KBM-7 (cell line): ENCODE measurements at regions not wholly inside any gene's neighbourhood (a gene's known extent, or its start where the extent isn't known, plus 50 kb on each side); places are given as distances from the start of the nearest gene placed in this dataset.
"Not testable (repeated sequence)": the region's sequence is repeated elsewhere in the genome, so short reads cannot be mapped to it uniquely, and the experiment has no call there.

Experiments used
- DNase-seq: peaks from one replicate; pipeline ENCODE4 v3.0.0-alpha.2; 2015
- in situ Hi-C: fragments of 300-500 bp; cut with MboI; formaldehyde crosslinking; loops from 2 replicates; pipeline ENCODE4 v1.14.3; 2020; ENCODE audit warnings: low sequenced_read_pairs, low pct_unique_long_range_greater_than_20kb, mixed read lengths

- in situ Hi-C loops = no loop called here
- DNase-seq = no peak
Measured at GRCh38 chr20:16848526-16848925, 100.4 kb downstream of the OTOR start.

- DNase-seq = no peak
- in situ Hi-C loops = no loop called here
Measured at GRCh38 chr20:16860914-16861313, 112.8 kb downstream of the OTOR start.

DNA sequence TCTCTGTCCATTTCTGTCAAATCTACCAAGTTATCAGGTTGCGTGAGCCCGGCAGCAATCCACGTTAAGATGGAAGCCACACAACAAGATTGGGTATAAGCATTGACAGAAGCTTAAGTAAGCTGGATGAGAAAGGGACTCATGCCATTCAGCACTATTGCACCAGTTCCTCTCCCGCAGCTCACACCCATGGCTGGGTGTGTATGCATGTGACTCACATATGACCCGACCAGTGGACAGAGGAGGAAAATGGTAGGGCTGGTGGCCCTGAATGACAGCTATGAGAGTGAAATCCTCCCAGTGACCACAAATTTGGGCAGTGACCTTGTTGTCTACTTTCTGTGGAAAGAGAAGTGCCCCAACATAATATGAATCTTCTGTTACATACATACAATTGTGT, 113.5 kb downstream of the OTOR start:
- in situ Hi-C loops = no loop called here
- DNase-seq = no peak

- no peak for DNase-seq
- in situ Hi-C loops = no loop called here
Measured at GRCh38 chr20:16863303-16863702, 115.1 kb downstream of the OTOR start.

DNA sequence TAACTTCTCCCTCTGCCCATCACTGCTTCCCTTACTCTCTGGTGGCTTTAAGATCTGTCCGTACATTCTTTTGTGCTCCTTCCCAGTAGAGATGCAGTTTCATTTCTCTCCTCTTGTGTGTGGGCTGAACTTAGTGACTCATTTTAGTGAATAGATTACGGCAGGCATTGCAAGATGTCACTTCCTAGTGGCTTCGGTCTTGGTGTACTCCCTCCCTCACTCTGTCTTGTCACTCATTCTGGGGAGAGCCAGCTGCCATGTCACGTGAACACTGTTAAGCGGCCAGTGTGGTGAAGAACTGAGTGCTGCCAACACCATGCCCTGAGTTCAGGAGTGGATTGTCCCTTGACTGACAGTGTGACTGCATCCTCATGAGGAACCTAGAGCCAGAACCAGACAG, 115.9 kb downstream of the OTOR start:
- peak; percentile 2 for DNase-seq

GRCh38 chr20:16864963-16865362, 116.8 kb downstream of the OTOR start:
- no peak for DNase-seq
- in situ Hi-C loops = no loop called here

More for the DNA sequence above, 115.9 kb downstream of the OTOR start:
- in situ Hi-C loops = no loop called here

GRCh38 chr20:16865406-16865805, 117.2 kb downstream of the OTOR start:
- in situ Hi-C loops = no loop called here
- no peak for DNase-seq

GRCh38 chr20:16873124-16873523, 125.0 kb downstream of the OTOR start:
- DNase-seq, in situ Hi-C loops: not testable (repeated sequence)

DNA sequence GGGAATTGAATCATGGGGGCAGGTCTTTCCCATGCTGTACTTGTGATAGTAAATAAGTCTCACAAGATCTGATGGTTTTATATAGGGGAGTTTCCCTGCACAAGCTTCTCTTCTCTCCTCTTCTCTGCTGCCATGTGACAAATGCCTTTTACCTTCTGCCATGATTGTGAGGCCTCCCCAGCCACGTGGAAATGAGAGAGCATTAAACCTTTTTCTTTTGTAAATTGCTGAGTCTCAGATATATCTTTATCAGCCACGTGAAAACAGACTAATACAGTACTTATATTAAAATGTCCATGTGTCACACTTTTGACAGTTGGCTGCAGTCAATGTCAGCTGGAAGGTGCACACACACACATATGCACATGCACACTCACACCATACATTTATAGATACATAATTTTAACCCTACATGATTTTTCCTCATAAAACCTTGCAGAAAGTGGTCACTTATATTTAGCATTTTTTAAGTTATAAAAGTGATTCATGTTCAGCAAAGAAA, 128.9 kb downstream of the OTOR start:
- in situ Hi-C loops = no loop called here
- no peak for DNase-seq

DNA sequence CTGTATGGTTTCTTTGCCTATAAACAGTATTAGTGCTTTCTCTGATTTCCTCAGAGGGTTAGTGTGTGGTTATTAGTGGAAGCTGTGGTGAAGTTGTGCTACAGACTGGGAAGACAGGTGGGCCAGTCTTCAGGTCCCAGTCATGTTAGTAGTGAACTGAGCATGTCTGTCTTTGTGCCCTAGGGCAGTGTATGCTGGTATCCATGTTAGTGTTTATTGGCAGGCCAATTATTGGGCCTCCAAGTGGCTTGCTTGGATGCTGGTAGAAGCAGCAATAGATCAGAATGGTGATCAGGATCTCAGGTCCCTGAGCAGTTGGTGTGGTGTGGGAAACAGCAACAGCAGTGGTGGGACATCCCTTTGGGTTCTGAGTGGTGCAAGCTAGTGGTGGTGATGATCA, 137.6 kb downstream of the OTOR start:
- no peak for DNase-seq
- in situ Hi-C loops = no loop called here

- in situ Hi-C loops = no loop called here
- no peak for DNase-seq
Measured at GRCh38 chr20:16898433-16898832, 150.3 kb downstream of the OTOR start.

GRCh38 chr20:16902662-16903061, 154.5 kb downstream of the OTOR start:
- in situ Hi-C loops = no loop called here

DNA sequence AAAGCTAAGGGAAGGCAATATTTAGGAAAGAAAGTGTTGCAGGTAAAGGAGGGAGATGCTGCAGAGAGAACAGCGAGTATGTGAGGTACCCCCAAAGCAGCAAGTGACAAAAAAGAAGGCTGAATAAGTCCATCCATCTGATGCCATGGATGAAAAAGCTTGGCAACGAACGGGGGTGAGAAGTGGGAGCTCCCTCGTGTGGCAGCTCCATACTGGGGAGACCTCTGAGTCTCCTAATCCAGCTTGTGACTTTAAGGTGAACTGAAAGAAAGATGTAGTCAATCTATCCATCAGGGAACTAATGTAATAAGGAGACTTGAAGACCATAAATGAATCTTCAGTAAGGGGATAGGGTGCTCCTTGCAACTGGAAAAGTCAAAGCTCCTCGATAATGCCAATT, 156.6 kb downstream of the OTOR start:
- DNase-seq = no peak

More at GRCh38 chr20:16902662-16903061, 154.5 kb downstream of the OTOR start:
- DNase-seq = no peak

DNA sequence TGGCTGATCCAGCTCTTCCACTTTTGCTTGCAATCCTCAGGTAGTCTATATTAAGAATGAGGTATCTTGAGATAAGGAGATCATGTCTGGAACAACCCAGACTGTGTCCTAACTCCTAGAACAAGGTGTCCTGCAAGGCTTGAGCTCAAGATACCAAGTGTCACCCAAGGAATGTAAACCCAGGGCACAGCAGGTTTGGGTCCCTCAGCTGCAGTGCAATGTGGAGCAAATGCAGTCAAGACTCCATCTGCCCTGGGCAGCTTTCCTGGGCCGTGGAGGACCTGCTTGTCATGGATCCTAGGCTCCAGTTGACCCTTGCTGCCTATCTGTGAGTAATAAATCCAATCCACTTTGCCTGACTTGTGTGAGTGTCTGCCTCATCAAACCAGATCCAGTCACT, 166.1 kb downstream of the OTOR start:
- in situ Hi-C loops = no loop called here
- DNase-seq = no peak

More for the DNA sequence above, 156.6 kb downstream of the OTOR start:
- in situ Hi-C loops = no loop called here

DNA sequence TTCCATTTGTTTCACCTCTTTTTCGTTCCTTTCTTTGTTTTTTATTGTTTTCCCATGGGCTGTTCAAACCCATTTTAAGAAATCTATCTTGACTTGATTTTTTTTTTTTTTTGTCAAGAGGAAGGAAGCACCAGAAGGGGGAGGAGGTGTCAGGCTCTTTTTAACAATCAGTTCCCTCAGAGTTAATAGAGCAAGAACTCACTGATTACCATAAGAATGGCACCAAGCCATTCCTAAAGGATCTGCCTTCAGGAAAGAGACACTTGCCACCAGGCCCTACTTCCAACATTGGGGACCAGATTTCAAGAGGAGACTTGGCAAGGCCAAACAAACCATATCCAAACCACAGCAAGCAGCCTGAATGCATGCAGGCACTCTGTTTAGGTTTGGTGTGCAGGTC, 168.0 kb downstream of the OTOR start:
- in situ Hi-C loops = no loop called here
- DNase-seq = no peak

GRCh38 chr20:16917636-16918035, 169.5 kb downstream of the OTOR start:
- no peak for DNase-seq
- in situ Hi-C loops = no loop called here

DNA sequence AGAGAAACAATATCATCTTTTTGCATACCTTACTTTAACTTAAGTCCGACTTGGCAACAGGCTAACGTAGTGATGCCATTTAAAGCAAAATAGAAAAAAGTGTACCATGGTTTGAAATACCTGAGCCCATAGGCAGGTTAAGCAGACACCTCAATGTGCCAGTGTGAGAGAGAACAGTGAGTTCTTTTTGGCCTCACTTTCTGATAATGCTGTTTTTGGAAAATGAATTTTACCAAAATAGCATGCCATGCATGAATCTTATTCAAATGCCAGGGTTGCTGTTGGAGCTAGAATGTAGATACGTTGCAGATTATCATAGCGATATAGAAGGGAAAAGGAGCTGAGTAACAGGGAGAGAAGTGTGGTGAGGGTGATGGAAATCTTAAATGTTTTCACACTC, 170.2 kb downstream of the OTOR start:
- in situ Hi-C loops = no loop called here

GRCh38 chr20:16919841-16920240, 171.7 kb downstream of the OTOR start:
- DNase-seq = no peak
- in situ Hi-C loops = no loop called here

More for the DNA sequence above, 170.2 kb downstream of the OTOR start:
- no peak for DNase-seq

DNA sequence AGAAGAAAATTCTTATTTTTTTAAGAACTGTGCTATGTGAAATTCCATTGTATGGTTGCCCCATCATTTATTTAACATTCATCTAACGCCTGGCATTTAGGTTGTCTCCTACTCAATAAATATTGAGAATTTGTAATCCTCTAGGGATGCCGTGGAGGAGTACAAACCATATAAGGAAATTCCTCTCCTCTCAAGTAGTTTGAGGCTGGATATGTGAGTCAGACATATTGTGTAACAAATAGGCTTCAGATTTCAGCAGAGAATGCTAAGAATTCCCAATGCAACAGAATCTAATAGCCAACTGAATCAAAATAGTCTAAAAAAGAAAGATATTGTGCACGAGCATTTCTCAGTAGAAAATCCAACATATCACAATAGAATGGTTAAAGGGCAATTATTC, 174.7 kb downstream of the OTOR start:
- in situ Hi-C loops = no loop called here
- no peak for DNase-seq

GRCh38 chr20:16926626-16927430, 178.7 kb downstream of the OTOR start:
- DNase-seq = no peak
- in situ Hi-C loops = no loop called here

DNA sequence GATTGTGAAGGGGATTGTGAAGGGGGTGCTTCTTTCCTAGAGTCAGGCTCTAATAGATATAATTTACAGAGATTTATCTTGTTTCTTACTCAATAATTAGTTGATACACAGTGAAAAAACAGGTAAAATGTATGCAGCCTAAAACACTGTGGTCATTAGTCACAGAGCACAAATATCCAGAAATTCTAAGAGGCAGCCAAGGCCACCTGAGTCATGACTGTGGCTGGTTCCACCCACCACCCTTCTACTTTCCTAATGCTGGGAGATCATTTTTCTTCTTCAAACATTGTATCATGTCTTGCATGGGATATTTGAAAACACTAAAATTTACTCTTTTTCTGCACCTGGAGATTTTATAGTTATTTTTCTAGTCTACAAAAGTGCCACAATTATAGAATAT, 181.6 kb downstream of the OTOR start:
- DNase-seq = no peak
- in situ Hi-C loops = no loop called here
